ENCODE measurements at regions not wholly inside any gene's neighbourhood (a gene's known extent, or its start where the extent isn't known, plus 50 kb on each side); places are given as distances from the start of the nearest gene placed in this dataset.

DNA sequence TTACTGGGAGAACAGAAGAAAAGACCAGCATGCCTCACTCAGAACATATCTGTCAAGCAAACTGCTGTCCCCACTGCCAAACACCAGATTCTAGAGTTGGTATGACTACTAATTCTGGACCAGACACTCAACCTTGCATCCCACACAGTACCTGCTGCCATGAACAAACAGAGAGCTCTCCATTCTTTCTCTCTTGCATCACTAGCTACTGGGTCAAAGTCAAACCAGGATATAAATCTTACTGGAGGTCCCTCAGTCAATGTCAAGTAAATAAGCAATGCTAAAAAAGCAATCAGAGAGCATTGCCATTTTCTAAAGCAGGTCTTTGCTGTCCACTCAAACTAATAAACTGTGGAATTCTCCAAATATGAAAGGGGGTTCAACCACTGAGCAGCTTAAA, 452.4 kb upstream of the SEL1L start:
- TF ChIP-seq CTCF (IDR thresholded peaks at IDR 0.05; ENCODE audit: control insufficient read depth, extremely low read depth, insufficient read depth), result no peak
- H3K4me3 ChIP-seq (ENCODE audit: low read depth, low read length), result no peak overlapping the region
- DNase-seq (ENCODE audit: low read depth), result no peak

DNA sequence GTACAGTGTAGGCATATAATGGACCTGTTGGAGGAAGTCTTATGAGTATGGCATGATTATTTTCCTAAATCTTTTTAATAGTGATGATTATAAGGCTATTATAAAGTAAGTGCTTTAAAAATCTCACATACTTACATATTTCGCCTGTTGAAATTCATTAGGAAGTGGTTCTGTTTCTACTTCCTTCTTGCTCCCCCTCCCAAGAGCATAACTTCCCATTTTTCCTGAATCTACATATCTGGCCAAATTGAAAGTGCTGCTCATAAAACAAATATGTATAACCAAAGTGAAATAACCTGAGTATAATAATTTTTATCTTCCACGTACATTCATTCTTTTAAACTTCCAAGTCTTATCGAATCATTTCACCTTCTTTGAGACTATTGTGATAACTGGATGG, 455.6 kb upstream of the SEL1L start:
- no peak for TF ChIP-seq CTCF (IDR thresholded peaks at IDR 0.05; ENCODE audit: control insufficient read depth, extremely low read depth, insufficient read depth)
- DNase-seq (ENCODE audit: low read depth), result no peak
- H3K4me3 ChIP-seq (ENCODE audit: low read depth, low read length), result no peak overlapping the region

GRCh38 chr14:81990312-81990761, 456.7 kb upstream of the SEL1L start:
- peak; percentile 32 for DNase-seq (ENCODE audit: low read depth)
- TF ChIP-seq CTCF (IDR thresholded peaks at IDR 0.05; ENCODE audit: control insufficient read depth, extremely low read depth, insufficient read depth), result peak; percentile 85
- no peak overlapping the region for H3K4me3 ChIP-seq (ENCODE audit: low read depth, low read length)

DNA sequence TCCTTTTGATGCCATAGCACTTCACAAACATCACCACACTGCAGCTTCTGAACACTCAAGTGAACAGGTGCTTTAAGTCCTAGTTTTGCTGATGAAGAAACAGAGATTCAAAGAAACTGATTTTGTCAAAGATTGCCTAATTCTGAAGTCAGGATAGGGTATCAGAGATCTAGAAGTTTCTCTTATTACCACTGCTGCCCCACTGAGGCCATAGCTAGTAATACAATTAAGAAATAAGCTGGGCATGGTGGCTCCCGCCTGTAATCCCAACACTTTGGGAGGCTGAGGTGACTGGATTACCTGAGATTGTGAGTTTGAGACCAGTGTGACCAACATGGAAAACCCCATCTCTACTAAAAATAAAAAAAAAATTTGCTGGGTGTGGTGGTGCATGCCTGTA, 458.3 kb upstream of the SEL1L start:
- H3K4me3 ChIP-seq (ENCODE audit: low read depth, low read length), result no peak overlapping the region
- TF ChIP-seq CTCF (IDR thresholded peaks at IDR 0.05; ENCODE audit: control insufficient read depth, extremely low read depth, insufficient read depth), result no peak
- no peak for DNase-seq (ENCODE audit: low read depth)

DNA sequence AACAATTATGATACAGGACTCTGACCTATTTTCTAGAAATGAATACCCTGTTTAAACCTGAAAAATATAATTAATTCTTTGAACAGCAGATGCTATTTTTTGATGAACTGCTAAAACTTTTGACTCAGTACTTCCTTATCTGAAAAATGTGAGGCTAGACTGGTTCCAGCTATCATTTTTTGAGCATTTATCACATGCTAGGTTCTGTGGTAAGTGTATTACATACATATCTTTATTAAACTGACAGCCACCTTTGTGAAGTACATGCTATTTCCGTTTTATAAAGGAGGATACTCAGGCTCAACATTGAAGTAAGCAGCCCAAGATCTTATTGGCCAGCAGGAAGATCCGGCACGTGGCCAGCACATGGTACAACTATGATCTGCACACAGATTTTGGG, 459.8 kb upstream of the SEL1L start:
- DNase-seq (ENCODE audit: low read depth), result no peak
- no peak for TF ChIP-seq CTCF (IDR thresholded peaks at IDR 0.05; ENCODE audit: control insufficient read depth, extremely low read depth, insufficient read depth)
- H3K4me3 ChIP-seq (ENCODE audit: low read depth, low read length), result no peak overlapping the region

DNA sequence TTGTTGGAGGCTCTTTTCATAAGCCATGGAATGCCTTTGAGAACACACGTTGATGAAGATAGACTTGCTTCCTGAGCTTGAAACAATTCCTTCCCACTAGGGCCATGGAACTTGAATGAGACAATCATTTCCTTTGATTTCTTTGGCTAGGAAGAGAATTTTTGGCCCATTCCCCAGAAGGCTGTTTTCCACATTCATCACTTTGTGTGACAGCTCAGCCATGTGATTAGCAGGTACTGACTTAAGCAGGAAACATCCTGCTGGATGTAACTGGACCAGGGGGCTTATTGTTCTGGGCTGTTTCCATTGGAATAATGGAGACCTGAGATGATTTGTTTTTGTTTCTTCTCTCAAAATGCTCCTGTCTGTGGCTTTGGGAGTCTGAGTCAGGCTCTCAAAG, 469.8 kb upstream of the SEL1L start:
- DNase-seq (ENCODE audit: low read depth), result no peak
- H3K4me3 ChIP-seq (ENCODE audit: low read depth, low read length), result no peak overlapping the region
- no peak for TF ChIP-seq CTCF (IDR thresholded peaks at IDR 0.05; ENCODE audit: control insufficient read depth, extremely low read depth, insufficient read depth)

DNA sequence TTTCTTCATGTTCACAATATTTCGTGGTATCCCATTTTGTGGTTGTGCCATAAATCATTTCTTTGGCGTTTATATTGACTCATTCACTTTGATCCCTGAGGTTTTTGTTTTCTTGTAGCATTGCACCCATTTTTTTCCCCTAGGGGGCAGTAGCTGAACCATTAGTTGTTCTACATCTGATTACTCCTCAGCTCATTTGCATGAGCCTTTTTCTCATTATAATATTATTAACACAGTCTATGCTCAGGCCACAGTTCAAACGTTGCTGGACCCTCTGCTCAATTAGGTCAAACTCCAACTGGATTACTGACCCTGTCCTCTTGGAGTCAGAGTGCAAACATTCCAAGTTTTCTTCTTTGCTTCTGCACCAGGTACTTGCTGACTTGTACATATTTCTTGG, 475.4 kb upstream of the SEL1L start:
- TF ChIP-seq CTCF (IDR thresholded peaks at IDR 0.05; ENCODE audit: control insufficient read depth, extremely low read depth, insufficient read depth), result peak; percentile 49
- no peak overlapping the region for H3K4me3 ChIP-seq (ENCODE audit: low read depth, low read length)
- no peak for DNase-seq (ENCODE audit: low read depth)

All from LNCaP clone FGC (cell line).